ENCODE measurements at regions not wholly inside any gene's neighbourhood (a gene's known extent, or its start where the extent isn't known, plus 50 kb on each side); places are given as distances from the start of the nearest gene placed in this dataset.
"Not testable (repeated sequence)": the region's sequence is repeated elsewhere in the genome, so short reads cannot be mapped to it uniquely, and the experiment has no call there.

DNA sequence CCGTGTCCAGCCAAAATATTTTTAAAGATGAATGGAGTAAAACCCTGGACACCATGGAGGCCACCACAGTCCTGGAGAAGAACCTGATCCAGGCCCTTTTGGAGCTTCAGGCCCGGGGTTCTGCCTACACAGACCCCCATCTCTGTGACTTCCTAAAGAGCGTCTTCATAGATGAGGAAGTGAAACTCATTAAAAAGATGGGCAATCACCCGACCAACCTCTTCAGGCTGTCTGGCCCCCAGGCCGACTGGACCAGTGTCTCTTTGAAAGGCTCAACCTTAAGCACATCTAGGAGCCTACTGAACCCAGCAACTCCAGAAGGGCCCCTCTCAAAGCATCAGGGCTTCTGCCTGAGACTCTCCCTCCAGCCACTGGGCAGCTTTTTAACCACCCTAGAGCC is 107.9 kb upstream of the FAM174B start:
- DNase-seq, result no peak

DNA sequence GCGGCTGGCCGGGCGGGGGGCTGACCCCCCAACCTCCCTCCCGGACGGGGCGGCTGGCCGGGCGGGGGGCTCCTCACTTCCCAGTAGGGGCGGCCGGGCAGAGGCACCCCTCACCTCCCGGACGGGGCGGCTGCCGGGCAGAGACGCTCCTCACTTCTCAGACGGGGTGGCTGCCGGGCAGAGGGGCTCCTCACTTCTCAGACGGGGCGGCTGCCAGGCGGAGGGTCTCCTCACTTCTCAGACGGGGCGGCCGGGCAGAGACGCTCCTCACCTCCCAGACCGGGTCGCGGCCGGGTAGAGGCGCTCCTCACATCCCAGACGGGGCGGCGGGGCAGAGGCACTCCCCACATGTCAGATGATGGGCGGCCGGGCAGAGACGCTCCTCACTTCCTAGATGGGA is 112.6 kb upstream of the FAM174B start:
- not testable (repeated sequence) for DNase-seq

- no peak for DNase-seq
These were observed 115.1 kb upstream of the FAM174B start for GRCh38 chr15:92770641-92771040.

DNA sequence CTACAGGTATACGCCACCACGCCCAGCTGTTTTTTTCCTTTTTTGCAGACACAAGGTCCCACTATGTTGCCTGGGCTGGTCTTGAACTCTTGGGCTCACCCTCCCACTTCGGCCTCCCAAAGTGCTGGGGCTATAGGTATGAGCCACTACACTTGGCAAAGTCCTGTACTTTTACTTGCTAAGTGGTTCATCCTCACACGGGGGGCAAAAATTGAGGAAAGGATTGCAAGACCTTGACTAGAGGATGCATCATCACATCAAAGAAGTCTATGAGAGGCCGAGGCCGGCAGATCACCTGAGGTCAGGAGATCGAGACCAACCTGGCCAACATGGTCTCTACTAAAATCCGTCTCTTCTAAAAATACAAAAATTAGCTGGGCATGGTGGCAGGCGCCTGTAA is 116.5 kb upstream of the FAM174B start:
- no peak for DNase-seq

- no peak for DNase-seq
These were observed 117.2 kb upstream of the FAM174B start for GRCh38 chr15:92772626-92773244.

- DNase-seq, result no peak
These were observed 117.8 kb upstream of the FAM174B start for GRCh38 chr15:92773340-92773739.

- no peak for DNase-seq
These were observed 120.2 kb upstream of the CHD2 start for GRCh38 chr15:92779874-92780273.

DNA sequence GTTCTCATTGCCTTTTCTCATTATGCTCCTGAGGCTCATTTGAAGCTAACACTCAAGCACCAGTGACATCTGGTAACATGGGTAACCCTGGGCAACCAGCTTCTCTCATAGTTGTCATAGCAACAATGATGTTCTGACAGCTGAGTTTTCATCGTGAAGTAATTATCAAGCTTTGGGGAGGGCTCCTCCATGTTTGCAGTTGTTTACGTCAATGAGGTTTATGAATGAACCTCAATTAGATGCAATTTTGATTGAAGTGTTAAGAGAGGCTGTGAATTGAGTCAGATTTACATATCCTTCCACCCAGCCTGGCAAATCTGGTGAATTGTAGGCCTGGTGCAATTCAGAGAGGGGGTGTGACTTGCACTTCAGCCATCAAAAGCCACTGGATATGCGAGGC is 119.3 kb upstream of the CHD2 start:
- peak; percentile 7 to 15 for DNase-seq

DNA sequence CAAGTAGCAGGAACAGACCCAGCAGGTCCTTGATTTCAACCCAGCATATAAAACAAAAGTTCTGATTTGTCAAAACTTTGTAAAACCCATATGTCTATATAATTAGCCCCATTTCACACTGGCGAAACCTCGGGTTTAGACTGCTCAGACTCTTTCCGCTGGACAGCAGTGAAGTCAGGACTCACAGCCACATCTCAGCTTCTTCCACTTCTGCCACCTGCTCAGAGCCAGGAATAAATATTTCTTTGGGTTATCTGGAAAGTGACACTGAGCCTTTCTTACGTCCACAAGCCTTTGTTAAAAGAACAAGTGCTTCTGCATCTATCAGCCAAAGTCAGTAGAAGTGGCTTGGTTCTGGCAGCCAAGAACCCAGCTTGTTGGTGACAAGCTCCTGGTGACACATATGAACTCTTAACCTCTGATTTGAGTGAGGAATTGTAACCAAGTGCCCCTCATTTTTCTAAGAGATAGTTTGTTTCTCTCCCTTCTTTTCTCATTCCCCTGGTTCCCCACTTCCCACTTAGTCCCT is 118.1 kb upstream of the CHD2 start:
- no peak for DNase-seq

GRCh38 chr15:92787116-92787515 is 113.0 kb upstream of the CHD2 start:
- no peak for DNase-seq

GRCh38 chr15:92788196-92788595 is 111.9 kb upstream of the CHD2 start:
- DNase-seq, result no peak

GRCh38 chr15:92788793-92789192 is 111.3 kb upstream of the CHD2 start:
- DNase-seq, result not testable (repeated sequence)

GRCh38 chr15:92796161-92796611 is 103.9 kb upstream of the CHD2 start:
- no peak for DNase-seq

DNA sequence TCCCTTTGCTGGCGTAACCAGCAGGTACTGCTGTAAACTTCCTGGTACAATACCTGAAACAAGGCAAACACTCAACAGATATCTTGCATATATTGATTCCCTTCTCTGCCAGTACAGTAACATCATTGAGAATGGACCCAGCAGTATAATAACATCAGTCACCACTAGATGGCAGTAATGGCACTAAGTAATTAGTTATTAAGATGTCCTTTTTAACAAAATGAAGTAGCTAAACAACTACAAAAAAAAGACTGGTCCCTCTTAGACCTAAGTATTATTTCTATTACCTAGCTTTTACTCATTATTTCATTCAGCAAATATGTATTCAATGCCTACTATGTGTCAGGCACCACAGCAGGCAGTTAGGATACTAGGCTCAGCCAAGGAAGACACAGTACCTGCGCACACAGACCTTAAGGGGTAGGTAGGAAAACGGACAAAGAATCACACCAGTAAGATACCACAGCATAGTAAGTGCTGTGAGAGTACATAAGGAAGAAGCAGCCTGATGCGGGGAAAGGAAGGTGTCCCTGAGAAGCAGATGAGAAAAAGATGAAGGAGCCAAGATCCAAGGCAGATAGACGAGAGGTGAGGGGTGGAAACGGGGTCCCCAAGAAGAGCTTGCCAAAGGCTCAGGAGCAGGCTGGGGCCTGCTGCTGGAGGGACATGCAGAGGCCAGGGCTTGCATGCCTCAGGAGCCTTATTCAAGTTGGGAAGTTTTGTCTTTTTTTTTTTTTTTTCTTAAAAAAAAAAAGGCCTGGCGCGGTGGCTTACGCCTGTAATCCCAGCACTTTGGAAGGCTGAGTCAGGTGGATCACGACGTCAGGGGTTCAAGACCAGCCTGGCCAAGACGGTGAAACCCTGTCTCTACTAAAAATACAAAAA is 102.7 kb upstream of the CHD2 start:
- peak in 1 of 2 donors; percentile 88 for DNase-seq

GRCh38 chr15:92800013-92800412 is 100.1 kb upstream of the CHD2 start:
- no peak for DNase-seq

- not testable (repeated sequence) for DNase-seq
These were observed 99.6 kb upstream of the CHD2 start for GRCh38 chr15:92800416-92801055.

DNA sequence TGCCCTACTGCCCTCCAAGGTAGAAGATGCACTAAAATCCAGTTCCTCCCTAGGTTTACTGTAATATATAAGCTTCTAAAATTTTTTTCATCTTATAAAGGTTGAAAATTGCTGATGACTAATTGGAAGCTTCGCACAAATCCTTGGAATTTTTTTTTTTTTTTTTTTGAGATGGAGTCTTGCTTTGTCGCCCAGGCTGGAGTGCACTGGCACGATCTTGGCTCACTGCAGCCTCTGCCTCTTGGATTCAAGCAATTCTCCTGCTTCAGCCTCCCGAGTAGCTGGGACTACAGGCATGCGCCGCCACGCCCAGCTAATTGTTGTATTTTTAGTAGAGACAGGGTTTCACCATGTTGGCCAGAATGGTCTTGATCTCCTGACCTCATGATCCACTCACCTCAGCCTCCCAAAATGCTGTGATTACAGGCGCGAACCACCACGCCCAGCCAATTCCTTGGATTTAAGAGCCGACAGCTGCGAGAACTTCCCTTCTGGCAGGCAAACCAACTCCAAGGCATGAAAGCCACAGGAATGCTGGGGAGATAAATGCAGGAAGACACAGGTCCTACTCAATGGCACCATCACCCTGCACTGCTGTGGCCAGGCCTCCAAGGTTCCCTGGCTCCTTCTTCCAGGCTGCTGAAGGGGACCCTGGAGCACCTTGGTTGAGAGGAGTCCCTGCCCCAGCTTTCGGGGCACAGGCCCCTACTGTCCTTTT is 98.9 kb upstream of the CHD2 start:
- DNase-seq, result not testable (repeated sequence)

GRCh38 chr15:92801774-92802464 is 98.2 kb upstream of the CHD2 start:
- no peak for DNase-seq

DNA sequence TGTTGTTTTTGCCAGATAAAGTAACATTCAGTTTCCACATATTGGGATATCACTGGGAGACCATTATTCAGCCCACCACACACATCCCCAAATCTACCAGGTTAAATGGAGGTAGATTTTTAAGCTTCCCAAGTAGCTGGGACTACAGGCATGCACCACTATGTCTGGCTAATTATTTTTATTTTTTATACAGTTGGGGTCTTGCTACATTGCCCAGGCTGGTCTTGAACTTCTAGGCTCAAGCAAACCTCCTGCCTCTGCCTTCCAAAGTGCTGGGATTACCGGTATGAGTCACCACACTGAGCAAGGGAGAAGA is 96.6 kb upstream of the CHD2 start:
- no peak for DNase-seq

DNA sequence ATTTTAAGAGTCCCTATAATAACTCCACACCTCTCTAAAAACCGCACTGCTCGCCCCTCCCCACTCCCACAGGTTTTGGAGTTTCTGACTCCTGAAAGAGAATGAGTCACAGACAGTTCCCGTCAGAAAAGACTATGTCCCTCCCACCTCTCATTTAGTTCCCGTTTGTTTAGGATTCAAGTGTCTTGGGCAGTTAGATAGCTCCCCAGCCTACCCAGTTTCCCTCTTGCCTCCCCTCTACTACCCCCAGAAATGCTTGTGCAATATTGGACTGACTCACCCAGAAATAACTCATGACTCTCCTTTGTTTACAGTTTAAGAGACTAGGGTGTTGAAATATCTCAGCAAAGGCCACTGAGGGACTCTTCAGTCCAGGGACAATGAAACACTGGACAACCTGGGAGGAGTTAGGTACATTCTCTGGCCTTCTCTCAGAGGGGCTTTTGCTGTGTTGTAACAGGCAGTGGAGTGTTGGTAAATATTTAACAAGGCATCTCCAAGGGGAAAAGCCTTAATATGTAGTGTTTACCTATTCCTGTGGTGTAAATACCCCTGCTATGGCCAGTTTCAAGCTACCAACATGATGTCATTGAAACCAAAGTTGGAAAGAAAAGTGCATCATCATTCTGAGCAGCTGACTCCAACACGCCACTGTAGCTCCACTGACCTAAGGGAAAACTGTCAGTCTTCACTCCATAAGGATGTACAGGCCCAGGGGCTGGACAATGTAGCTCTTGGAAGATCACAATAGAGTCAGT is 96.1 kb upstream of the CHD2 start:
- peak in 1 of 2 donors; percentile 54 for DNase-seq

DNA sequence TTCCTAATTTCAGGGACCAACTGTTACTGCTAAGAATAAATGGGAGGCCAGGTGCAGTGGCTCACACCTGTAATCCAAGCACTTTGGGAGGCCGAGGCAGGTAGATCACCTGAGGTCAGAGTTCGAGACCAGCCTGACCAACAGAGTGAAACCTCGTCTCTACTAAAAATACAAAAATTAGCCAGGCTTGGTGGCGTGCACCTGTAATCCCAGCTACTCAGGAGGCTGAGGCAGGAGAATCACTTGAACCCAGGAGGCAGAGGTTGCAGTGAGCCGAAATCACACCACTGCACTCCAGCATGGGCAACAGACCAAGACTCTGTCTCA is 95.6 kb upstream of the CHD2 start:
- DNase-seq, result not testable (repeated sequence)
